ENCODE measurements at regions not wholly inside any gene's neighbourhood (a gene's known extent, or its start where the extent isn't known, plus 50 kb on each side); places are given as distances from the start of the nearest gene placed in this dataset.

DNA sequence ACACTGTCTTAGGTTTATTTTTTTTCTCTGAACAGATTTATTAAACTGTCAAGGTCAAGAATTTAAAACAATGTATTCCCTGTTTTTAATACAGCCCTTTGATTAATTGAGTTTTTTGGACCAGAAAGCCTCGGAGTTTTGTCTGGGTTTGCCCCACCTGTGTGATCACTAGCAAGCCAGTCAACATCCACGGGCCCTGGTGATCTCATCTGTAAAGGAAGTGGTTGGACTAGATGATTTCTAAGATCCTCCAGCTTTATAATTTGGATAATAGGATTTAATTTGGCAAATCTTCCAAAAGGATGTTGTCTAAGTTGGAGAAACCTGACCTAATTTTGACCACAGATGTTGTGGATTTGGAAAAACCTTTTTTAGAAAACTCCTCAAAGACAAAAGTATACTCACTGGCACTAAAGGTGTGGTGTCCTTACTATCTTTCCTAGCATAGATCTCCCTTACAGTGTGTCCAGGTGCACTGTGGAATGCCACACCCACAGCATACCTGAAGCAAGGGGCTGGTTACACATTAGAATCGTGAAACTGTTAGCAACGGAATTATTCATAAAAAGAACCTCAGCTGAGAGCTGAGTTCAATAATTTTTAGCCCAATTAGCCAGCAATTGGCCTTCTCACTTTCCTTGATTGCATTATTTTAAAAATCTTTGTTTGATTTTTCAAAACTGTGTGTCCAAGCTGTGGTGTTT lies 195.6 kb upstream of the ELL2 start:
- H3K36me3 ChIP-seq (ENCODE audit: low read depth, missing control alignments), result no peaks in the 10 kb centered on the region
- no peaks in the 10 kb centered on the region for H3K27me3 ChIP-seq
- no peaks in the 10 kb centered on the region for H3K9me3 ChIP-seq
- no peak overlapping the region for H3K27ac ChIP-seq
- TF ChIP-seq POLR2A (IDR thresholded peaks at IDR 0.05), result no peak
- TF ChIP-seq, protein P1, sequence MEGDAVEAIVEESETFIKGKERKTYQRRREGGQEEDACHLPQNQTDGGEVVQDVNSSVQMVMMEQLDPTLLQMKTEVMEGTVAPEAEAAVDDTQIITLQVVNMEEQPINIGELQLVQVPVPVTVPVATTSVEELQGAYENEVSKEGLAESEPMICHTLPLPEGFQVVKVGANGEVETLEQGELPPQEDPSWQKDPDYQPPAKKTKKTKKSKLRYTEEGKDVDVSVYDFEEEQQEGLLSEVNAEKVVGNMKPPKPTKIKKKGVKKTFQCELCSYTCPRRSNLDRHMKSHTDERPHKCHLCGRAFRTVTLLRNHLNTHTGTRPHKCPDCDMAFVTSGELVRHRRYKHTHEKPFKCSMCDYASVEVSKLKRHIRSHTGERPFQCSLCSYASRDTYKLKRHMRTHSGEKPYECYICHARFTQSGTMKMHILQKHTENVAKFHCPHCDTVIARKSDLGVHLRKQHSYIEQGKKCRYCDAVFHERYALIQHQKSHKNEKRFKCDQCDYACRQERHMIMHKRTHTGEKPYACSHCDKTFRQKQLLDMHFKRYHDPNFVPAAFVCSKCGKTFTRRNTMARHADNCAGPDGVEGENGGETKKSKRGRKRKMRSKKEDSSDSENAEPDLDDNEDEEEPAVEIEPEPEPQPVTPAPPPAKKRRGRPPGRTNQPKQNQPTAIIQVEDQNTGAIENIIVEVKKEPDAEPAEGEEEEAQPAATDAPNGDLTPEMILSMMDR (IDR thresholded peaks at IDR 0.05), result no peak
- WGBS, 2 donors, result 71 to 72% methylated on average over 4 of the region's 4 CpGs
- no peak overlapping the region for H3K4me3 ChIP-seq
- intact Hi-C loops (cut with DNase I; ENCODE audit: low total_unique reads), result no loop called here
- H3K4me1 ChIP-seq, result no peaks in the 10 kb centered on the region
- DNase-seq, result no peak

DNA sequence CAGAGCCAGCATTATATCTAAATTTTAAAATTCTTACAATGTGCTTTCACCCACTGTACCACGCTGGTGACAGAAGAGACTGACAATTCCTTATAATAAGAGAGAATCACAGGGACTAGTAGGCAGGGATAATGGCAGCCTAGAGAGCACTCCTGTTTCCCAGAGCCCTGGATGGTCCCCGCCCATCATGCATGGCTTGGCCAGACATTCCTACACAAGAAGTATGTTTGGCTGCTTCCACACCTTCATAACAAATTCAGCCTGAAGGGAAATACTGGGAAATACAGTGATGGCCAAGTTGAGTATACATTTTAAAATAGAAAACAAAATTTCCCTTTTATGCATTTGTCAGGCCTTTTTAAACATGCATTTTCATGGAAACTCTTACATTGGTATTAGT lies 193.5 kb upstream of the ELL2 start:
- intact Hi-C loops (cut with DNase I; ENCODE audit: low total_unique reads), result no loop called here
- H3K27ac ChIP-seq, result no peak overlapping the region
- H3K27me3 ChIP-seq, result no peaks in the 10 kb centered on the region
- no peak for DNase-seq
- no peaks in the 10 kb centered on the region for H3K4me1 ChIP-seq
- H3K4me3 ChIP-seq, result no peak overlapping the region
- WGBS, 2 donors, result 83 to 100% methylated on average over 2 of the region's 2 CpGs
- no peak for TF ChIP-seq POLR2A (IDR thresholded peaks at IDR 0.05)
- TF ChIP-seq, protein P1 (IDR thresholded peaks at IDR 0.05), result no peak
- no peaks in the 10 kb centered on the region for H3K9me3 ChIP-seq
- H3K36me3 ChIP-seq (ENCODE audit: low read depth, missing control alignments), result no peaks in the 10 kb centered on the region

DNA sequence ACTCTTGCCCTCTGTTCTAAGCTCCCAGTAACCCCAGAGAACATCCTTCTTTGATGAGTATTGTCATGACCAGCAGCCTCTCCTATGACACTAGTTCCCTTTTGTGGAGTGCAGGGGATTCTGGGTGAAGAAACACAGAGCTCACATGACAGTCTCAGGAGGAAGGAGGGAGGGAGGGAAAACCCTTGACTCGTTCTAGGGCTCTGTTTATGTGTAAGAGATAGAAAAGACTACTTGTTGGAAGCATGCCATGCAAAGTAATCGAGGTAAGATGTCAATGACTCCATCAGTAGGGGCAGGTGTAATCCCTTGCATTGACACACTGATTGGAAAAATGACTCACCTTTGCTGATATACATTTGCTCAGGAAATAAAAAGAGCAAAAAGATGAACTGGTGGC lies 190.2 kb upstream of the ELL2 start:
- Histone ChIP-seq H3K4me1 (no peaks in the 10 kb centered on the region), H3K9me3 (no peaks in the 10 kb centered on the region), H3K27me3 (no peaks in the 10 kb centered on the region), H3K36me3 (ENCODE audit: low read depth, missing control alignments) (no peaks in the 10 kb centered on the region), H3K4me3 (no peak overlapping the region), H3K27ac (no peak overlapping the region)
- TF ChIP-seq POLR2A (IDR thresholded peaks at IDR 0.05), result no peak
- TF ChIP-seq, protein P1 (IDR thresholded peaks at IDR 0.05), result no peak
- intact Hi-C loops (cut with DNase I; ENCODE audit: low total_unique reads), result no loop called here
- no peak for DNase-seq
- WGBS, 2 donors, result 37 to 51% methylated on average over 2 of the region's 2 CpGs

DNA sequence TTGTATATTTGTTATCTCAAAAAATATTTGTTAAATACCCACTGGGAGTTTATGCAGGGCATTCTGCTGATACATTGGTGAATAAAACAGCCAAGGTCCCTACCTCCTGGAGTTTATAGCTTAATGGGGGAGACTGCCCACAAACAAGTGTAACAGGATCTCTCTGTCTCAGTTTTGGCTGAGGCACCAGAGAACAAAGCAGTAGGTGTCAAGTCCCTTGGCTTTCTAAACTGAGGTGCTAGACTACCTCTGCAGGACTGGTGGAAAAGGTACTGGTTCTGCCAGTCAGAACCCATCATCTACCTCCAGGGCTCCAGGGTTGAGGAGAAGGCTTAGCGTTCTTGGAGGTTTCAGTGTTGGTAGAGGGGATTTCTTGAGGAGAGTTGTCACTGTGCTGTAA lies 188.4 kb upstream of the ELL2 start:
- Histone ChIP-seq H3K27ac (no peak overlapping the region), H3K9me3 (no peaks in the 10 kb centered on the region)
- TF ChIP-seq, protein P1 (IDR thresholded peaks at IDR 0.05), result no peak
- no peak for TF ChIP-seq POLR2A (IDR thresholded peaks at IDR 0.05)

DNA sequence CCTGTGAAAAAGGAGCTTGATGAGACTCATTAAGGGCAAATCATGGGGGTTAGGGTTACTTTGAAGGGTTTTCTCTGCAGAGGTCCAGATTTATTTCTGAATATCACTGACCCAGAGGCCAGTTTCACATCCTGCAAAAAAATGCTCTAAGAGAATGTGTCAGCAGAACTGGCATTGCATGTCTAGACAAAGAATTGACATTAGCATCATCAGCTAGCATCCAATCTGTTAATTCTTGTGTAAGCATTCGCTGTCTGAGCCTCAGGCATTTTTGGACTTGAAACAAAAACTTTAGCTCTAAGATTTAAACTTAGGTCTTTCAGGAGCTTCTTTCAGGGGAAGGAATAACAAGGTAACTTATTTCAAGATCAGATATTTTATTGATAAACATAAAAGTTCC lies 187.9 kb upstream of the ELL2 start:
- Histone ChIP-seq H3K4me1 (no peaks in the 10 kb centered on the region), H3K36me3 (ENCODE audit: low read depth, missing control alignments) (no peaks in the 10 kb centered on the region), H3K9me3 (no peaks in the 10 kb centered on the region), H3K27ac (no peak overlapping the region), H3K4me3 (no peak overlapping the region), H3K27me3 (no peaks in the 10 kb centered on the region)
- 79 to 100% methylated on average over 1 of the region's 1 CpG for WGBS, 2 donors
- intact Hi-C loops (cut with DNase I; ENCODE audit: low total_unique reads), result no loop called here
- DNase-seq, result no peak
- no peak for TF ChIP-seq POLR2A (IDR thresholded peaks at IDR 0.05)
- TF ChIP-seq, protein P1 (IDR thresholded peaks at IDR 0.05), result no peak

More for the DNA sequence above, 188.4 kb upstream of the ELL2 start:
- WGBS, 2 donors, result 67 to 80% methylated on average over 1 of the region's 1 CpG
- intact Hi-C loops (cut with DNase I; ENCODE audit: low total_unique reads), result no loop called here
- H3K4me1 ChIP-seq, result no peaks in the 10 kb centered on the region
- H3K4me3 ChIP-seq, result no peak overlapping the region
- H3K36me3 ChIP-seq (ENCODE audit: low read depth, missing control alignments), result no peaks in the 10 kb centered on the region
- no peaks in the 10 kb centered on the region for H3K27me3 ChIP-seq
- no peak for DNase-seq
